IMR-90 (cell line): ENCODE measurements at regions not wholly inside any gene's neighbourhood (a gene's known extent, or its start where the extent isn't known, plus 50 kb on each side); places are given as distances from the start of the nearest gene placed in this dataset.
"Not testable (repeated sequence)": the region's sequence is repeated elsewhere in the genome, so short reads cannot be mapped to it uniquely, and the experiment has no call there.

Experiments
- ATAC-seq: fragments of 200-7000 bp; cut with Tn5 transposase; 2 replicates; pipeline ENCODE4 v1.9.1; 2020; ENCODE audit warnings: low read depth, mild to moderate bottlenecking, moderate library complexity
- BruUV-seq: library from RNA; stranded (reverse); fragments of 400-500 nt; replicated peaks from 2 replicates; lab custom pipeline; 2021; lab: Mats Ljungman, UMichigan
- CTCF ChIA-PET: fragments of 300-600 bp; formaldehyde crosslinking; extraction: SDS; loops from one replicate; lab custom pipeline; 2021; ENCODE audit warnings: antibody characterized with exemption; lab: Yijun Ruan, JAX
- POLR2A ChIA-PET: fragments of 300-600 bp; sonication (Branson Sonifier 250); formaldehyde crosslinking; loops from one replicate; lab custom pipeline; 2022; ENCODE audit warnings: antibody characterized with exemption; ENCODE audit not compliant: unreplicated experiment; lab: Charles Lee
- DNase-seq: peaks from one replicate; pipeline ENCODE4 v3.0.0; 2013
- H2AFZ ChIP-seq: replicated peaks from 2 replicates; pipeline ENCODE3; 2013; ENCODE audit warnings: low read length, mild to moderate bottlenecking; ENCODE audit not compliant: poor library complexity
- H2AK5ac ChIP-seq: 2 replicates; pipeline ENCODE4 v1.6.1; 2013; ENCODE audit warnings: low read depth, low read length, inconsistent platforms
- H2AK9ac ChIP-seq: replicated peaks from 2 replicates; pipeline ENCODE3; 2013; ENCODE audit warnings: mild to moderate bottlenecking, low read depth, low read length, moderate library complexity; ENCODE audit not compliant: poor library complexity
- H2BK120ac ChIP-seq: 2 replicates; pipeline ENCODE4 v1.6.1; 2013; ENCODE audit warnings: low read depth, low read length, inconsistent platforms
- H2BK15ac ChIP-seq: 3 replicates; pipeline ENCODE4 v1.6.1; 2013; ENCODE audit warnings: low read depth, low read length, inconsistent platforms
- H2BK20ac ChIP-seq: 2 replicates; pipeline ENCODE4 v1.6.1; 2013; ENCODE audit warnings: low read depth, mild to moderate bottlenecking, inconsistent platforms, low read length, moderate library complexity
- H2BK5ac ChIP-seq: 2 replicates; pipeline ENCODE4 v1.6.1; 2013; ENCODE audit warnings: mild to moderate bottlenecking, low read depth, low read length, inconsistent platforms; ENCODE audit not compliant: poor library complexity, severe bottlenecking
- H3K14ac ChIP-seq: replicated peaks from 2 replicates; pipeline ENCODE4 v1.6.1; 2013; ENCODE audit warnings: low read depth, low read length, inconsistent platforms
- H3K18ac ChIP-seq: 2 replicates; pipeline ENCODE4 v1.6.1; 2013; ENCODE audit warnings: low read depth, low read length, control low read depth
- H3K23ac ChIP-seq: 2 replicates; pipeline ENCODE4 v1.6.1; 2013; ENCODE audit warnings: low read depth, low read length, inconsistent platforms
- H3K27ac ChIP-seq: 2 replicates; pipeline ENCODE4 v1.5.1; 2013; ENCODE audit warnings: mild to moderate bottlenecking, control low read depth, low read length; ENCODE audit not compliant: insufficient read depth
- H3K27me3 ChIP-seq: 2 replicates; pipeline ENCODE4 v1.6.1; 2013; ENCODE audit warnings: low read length; ENCODE audit not compliant: control insufficient read depth, insufficient read depth
- H3K36me3 ChIP-seq: 2 replicates; pipeline ENCODE4 v1.6.1; 2013; ENCODE audit warnings: low read length, mixed read lengths; ENCODE audit not compliant: control insufficient read depth, insufficient read depth
- H3K4ac ChIP-seq: 2 replicates; pipeline ENCODE4 v1.6.1; 2013; ENCODE audit warnings: low read depth, low read length, inconsistent platforms
- H3K4me1 ChIP-seq: 2 replicates; pipeline ENCODE4 v1.6.1; 2013; ENCODE audit warnings: low read length, mixed read lengths; ENCODE audit not compliant: control insufficient read depth, insufficient read depth
- H3K4me2 ChIP-seq: 2 replicates; pipeline ENCODE4 v1.6.1; 2013; ENCODE audit warnings: low read depth, mild to moderate bottlenecking, control low read depth, low read length, moderate library complexity
- H3K4me3 ChIP-seq: 2 replicates; pipeline ENCODE4 v1.5.1; 2013; ENCODE audit warnings: low read depth, mild to moderate bottlenecking, control low read depth, low read length, moderate library complexity; ENCODE audit not compliant: insufficient read depth
- H3K56ac ChIP-seq: 2 replicates; pipeline ENCODE4 v1.6.1; 2013; ENCODE audit warnings: low read length, inconsistent platforms; ENCODE audit not compliant: insufficient read depth; ENCODE audit errors: extremely low read depth
- H3K79me1 ChIP-seq, 2 experiments: 2 replicates each; pipeline ENCODE4 v1.6.1; 2013; ENCODE audit warnings: low read length in 2 of 2, inconsistent platforms in 1 of 2, low read depth in 1 of 2
- H3K9ac ChIP-seq: 2 replicates; pipeline ENCODE4 v1.6.1; 2013; ENCODE audit warnings: low read depth, low read length, control low read depth
- H3K9me1 ChIP-seq: 2 replicates; pipeline ENCODE4 v1.6.1; 2013; ENCODE audit warnings: low read length, inconsistent platforms; ENCODE audit not compliant: insufficient read depth
- H3K9me3 ChIP-seq: 2 replicates; pipeline ENCODE4 v1.6.1; 2013; ENCODE audit warnings: low read length; ENCODE audit not compliant: control insufficient read depth, insufficient read depth
- H4K20me1 ChIP-seq: 2 replicates; pipeline ENCODE4 v1.6.1; 2013; ENCODE audit warnings: low read length, inconsistent platforms; ENCODE audit not compliant: insufficient read depth
- H4K5ac ChIP-seq: 2 replicates; pipeline ENCODE4 v1.6.1; 2013; ENCODE audit warnings: mild to moderate bottlenecking, low read depth, low read length, control low read depth
- H4K8ac ChIP-seq, 2 experiments: 2 replicates each; pipeline ENCODE4 v1.6.1; 2013; ENCODE audit warnings: low read depth in 2 of 2, low read length in 2 of 2, control low read depth in 1 of 2, inconsistent platforms in 1 of 2
- H4K91ac ChIP-seq: 2 replicates; pipeline ENCODE4 v1.6.1; 2013; ENCODE audit warnings: low read depth, low read length, inconsistent platforms; ENCODE audit not compliant: insufficient read depth
- WGBS, 2 experiments: methylation state at CpG; one replicate each; pipeline versions ENCODE4 v1.1.5 to v1.1.7; 2013; ENCODE audit warnings: missing lambda C conversion rate in 2 of 2; ENCODE audit not compliant: insufficient read length in 1 of 2; ENCODE audit errors: extremely low coverage in 2 of 2; 5-methylcytosine and 5-hydroxymethylcytosine counted together
- dilution Hi-C: fragments of 300-500 bp; cut with HindIII; formaldehyde crosslinking; loops from one replicate; pipeline ENCODE4 v1.14.3; 2018; ENCODE audit warnings: low sequenced_read_pairs; ENCODE audit not compliant: unreplicated experiment
- in situ Hi-C: fragments of 300-500 bp; cut with MboI; formaldehyde crosslinking; loops from 3 replicates; pipeline ENCODE4 v1.14.3; 2019; ENCODE audit warnings: low sequenced_read_pairs, inconsistent platforms, mixed read lengths
- intact Hi-C: fragments of 100-400 bp; cut with micrococcal nuclease; formaldehyde crosslinking; loops from 2 replicates; pipeline ENCODE4 v1.10.0; 2022

GRCh38 chr14:106355881-106356642 lies 829.7 kb downstream of the TMEM121 start:
- POLR2A ChIA-PET, H3K36me3 ChIP-seq, H2BK120ac ChIP-seq, H2AFZ ChIP-seq, CTCF ChIA-PET, H3K4me2 ChIP-seq, H3K4me3 ChIP-seq, H3K9ac ChIP-seq, H4K5ac ChIP-seq, H3K27me3 ChIP-seq, ATAC-seq, H3K14ac ChIP-seq, H4K91ac ChIP-seq, H3K79me1 ChIP-seq, H3K9me1 ChIP-seq, H3K4me1 ChIP-seq, intact Hi-C loops, H2BK5ac ChIP-seq, H2AK5ac ChIP-seq, BruUV-seq, H3K18ac ChIP-seq, H2AK9ac ChIP-seq, H3K56ac ChIP-seq, H4K8ac ChIP-seq, in situ Hi-C loops, dilution Hi-C loops, H3K23ac ChIP-seq, H4K20me1 ChIP-seq, H3K4ac ChIP-seq, DNase-seq, H3K27ac ChIP-seq, H2BK15ac ChIP-seq, H3K9me3 ChIP-seq, H2BK20ac ChIP-seq: not testable (repeated sequence)
- no CpG with 5 or more reads among the region's 6 CpGs for WGBS, 2 experiments

- ATAC-seq: not testable (repeated sequence)
These were observed 830.2 kb downstream of the TMEM121 start for GRCh38 chr14:106356643-106356930.

More at GRCh38 chr14:106356643-106356930, 830.2 kb downstream of the TMEM121 start:
- H2BK15ac ChIP-seq, H3K23ac ChIP-seq, H2BK20ac ChIP-seq, H3K4ac ChIP-seq, H2AFZ ChIP-seq, H2BK120ac ChIP-seq, H2AK9ac ChIP-seq, intact Hi-C loops, DNase-seq, H3K4me2 ChIP-seq, H4K5ac ChIP-seq, H3K27me3 ChIP-seq, H3K14ac ChIP-seq, H3K18ac ChIP-seq, H3K79me1 ChIP-seq, H3K36me3 ChIP-seq, H4K20me1 ChIP-seq, H3K9me3 ChIP-seq, dilution Hi-C loops, H4K8ac ChIP-seq, H3K56ac ChIP-seq, H3K27ac ChIP-seq, BruUV-seq, POLR2A ChIA-PET, H2BK5ac ChIP-seq, H2AK5ac ChIP-seq, H4K91ac ChIP-seq, H3K9ac ChIP-seq, H3K4me1 ChIP-seq, CTCF ChIA-PET, H3K4me3 ChIP-seq, H3K9me1 ChIP-seq, in situ Hi-C loops: not testable (repeated sequence)
- no CpG with 5 or more reads among the region's 2 CpGs for WGBS, 2 experiments
